ENCODE measurements at regions not wholly inside any gene's neighbourhood (a gene's known extent, or its start where the extent isn't known, plus 50 kb on each side); places are given as distances from the start of the nearest gene placed in this dataset.
"Not testable (repeated sequence)": the region's sequence is repeated elsewhere in the genome, so short reads cannot be mapped to it uniquely, and the experiment has no call there.

- no peaks in the 10 kb centered on the region for H3K4me1 Mint-ChIP-seq
Measured at GRCh38 chr14:40981247-40981646, 625.4 kb upstream of the LRFN5 start.

GRCh38 chr14:40960257-40960656 lies 646.4 kb upstream of the LRFN5 start:
- not testable (repeated sequence) for H3K4me3 Mint-ChIP-seq; DNase-seq; H3K36me3 Mint-ChIP-seq; H3K27me3 Mint-ChIP-seq; ATAC-seq (ENCODE audit: low read depth in 2 of 2); H3K4me1 Mint-ChIP-seq; H3K27ac Mint-ChIP-seq
- H3K9me3 Mint-ChIP-seq = peaks cover 2 to 20% (median 8%) of the 10 kb centered on the region in 7 donors

More at GRCh38 chr14:40981247-40981646, 625.4 kb upstream of the LRFN5 start:
- Mint-ChIP-seq H3K27me3 (no peaks in the 10 kb centered on the region), H3K36me3 (no peaks in the 10 kb centered on the region), H3K4me3 (no peak overlapping the region), H3K27ac (no peak overlapping the region), H3K9me3 (peaks cover 0 to 3% (median 0%) of the 10 kb centered on the region in 7 donors)
- no peak for ATAC-seq (ENCODE audit: low read depth in 2 of 2)
- DNase-seq = no peak

- Mint-ChIP-seq H3K27me3 (no peaks in the 10 kb centered on the region), H3K4me3 (no peak overlapping the region), H3K36me3 (no peaks in the 10 kb centered on the region), H3K9me3 (peaks cover 0 to 20% (median 7%) of the 10 kb centered on the region in 7 donors), H3K27ac (no peak overlapping the region), H3K4me1 (no peaks in the 10 kb centered on the region)
- no peak for DNase-seq
- no peak for ATAC-seq (ENCODE audit: low read depth in 2 of 2)
Measured at GRCh38 chr14:40955131-40955505, 651.6 kb upstream of the LRFN5 start.

GRCh38 chr14:40954448-40955130 lies 652.1 kb upstream of the LRFN5 start:
- H3K4me1 Mint-ChIP-seq; H3K27ac Mint-ChIP-seq; H3K27me3 Mint-ChIP-seq; H3K36me3 Mint-ChIP-seq; ATAC-seq (ENCODE audit: low read depth in 2 of 2); DNase-seq: not testable (repeated sequence)
- Mint-ChIP-seq H3K4me3 (peak overlapping the region in 3 of 8 donors; percentile 37 to 68 (median 41)), H3K9me3 (peaks cover 0 to 17% (median 6%) of the 10 kb centered on the region in 7 donors)

GRCh38 chr14:40944521-40944920 lies 662.2 kb upstream of the LRFN5 start:
- no peak overlapping the region for H3K27ac Mint-ChIP-seq
- no peaks in the 10 kb centered on the region for H3K27me3 Mint-ChIP-seq
- H3K36me3 Mint-ChIP-seq = no peaks in the 10 kb centered on the region
- H3K4me1 Mint-ChIP-seq = no peaks in the 10 kb centered on the region
- DNase-seq = no peak
- no peak for ATAC-seq (ENCODE audit: low read depth in 2 of 2)
- peaks cover 0 to 4% (median 0%) of the 10 kb centered on the region in 7 donors for H3K9me3 Mint-ChIP-seq
- no peak overlapping the region for H3K4me3 Mint-ChIP-seq

GRCh38 chr14:40936861-40937260 lies 669.8 kb upstream of the LRFN5 start:
- H3K36me3 Mint-ChIP-seq = no peaks in the 10 kb centered on the region
- H3K4me1 Mint-ChIP-seq = no peaks in the 10 kb centered on the region
- H3K9me3 Mint-ChIP-seq = peaks cover 0 to 3% (median 0%) of the 10 kb centered on the region in 7 donors
- ATAC-seq (ENCODE audit: low read depth in 2 of 2) (no peak), DNase-seq (no peak)
- H3K27ac Mint-ChIP-seq = no peak overlapping the region
- no peak overlapping the region for H3K4me3 Mint-ChIP-seq
- H3K27me3 Mint-ChIP-seq = no peaks in the 10 kb centered on the region

- H3K4me3 Mint-ChIP-seq = no peak overlapping the region
- no peaks in the 10 kb centered on the region for H3K36me3 Mint-ChIP-seq
- DNase-seq (no peak), ATAC-seq (ENCODE audit: low read depth in 2 of 2) (no peak)
- no peak overlapping the region for H3K27ac Mint-ChIP-seq
- no peaks in the 10 kb centered on the region for H3K27me3 Mint-ChIP-seq
- H3K4me1 Mint-ChIP-seq = no peaks in the 10 kb centered on the region
- no peaks in the 10 kb centered on the region for H3K9me3 Mint-ChIP-seq
Measured at GRCh38 chr14:40920380-40920779, 686.3 kb upstream of the LRFN5 start.

- Mint-ChIP-seq H3K27me3 (no peaks in the 10 kb centered on the region), H3K9me3 (peaks cover 0 to 2% (median 0%) of the 10 kb centered on the region in 7 donors), H3K27ac (no peak overlapping the region), H3K36me3 (no peaks in the 10 kb centered on the region), H3K4me3 (no peak overlapping the region), H3K4me1 (no peaks in the 10 kb centered on the region)
- DNase-seq (no peak), ATAC-seq (ENCODE audit: low read depth in 2 of 2) (no peak)
Measured at GRCh38 chr14:40911141-40911540, 695.5 kb upstream of the LRFN5 start.

- no peak overlapping the region for H3K4me3 Mint-ChIP-seq
- ATAC-seq (ENCODE audit: low read depth in 2 of 2) (no peak), DNase-seq (no peak)
- peak overlapping the region in 1 of 6 donors; percentile 33 for H3K27ac Mint-ChIP-seq
- no peaks in the 10 kb centered on the region for H3K4me1 Mint-ChIP-seq
- H3K36me3 Mint-ChIP-seq = no peaks in the 10 kb centered on the region
- peaks cover 0 to 2% (median 0%) of the 10 kb centered on the region in 7 donors for H3K9me3 Mint-ChIP-seq
- no peaks in the 10 kb centered on the region for H3K27me3 Mint-ChIP-seq
Measured at GRCh38 chr14:40909906-40910305, 696.8 kb upstream of the LRFN5 start.

GRCh38 chr14:40903709-40904108 lies 703.0 kb upstream of the LRFN5 start:
- Mint-ChIP-seq H3K9me3 (peaks cover 0 to 4% (median under 1%) of the 10 kb centered on the region in 7 donors), H3K4me1 (no peaks in the 10 kb centered on the region), H3K27ac (no peak overlapping the region), H3K36me3 (no peaks in the 10 kb centered on the region), H3K27me3 (no peaks in the 10 kb centered on the region), H3K4me3 (no peak overlapping the region)
- ATAC-seq (ENCODE audit: low read depth in 2 of 2) = no peak
- DNase-seq = no peak

- DNase-seq (no peak), ATAC-seq (ENCODE audit: low read depth in 2 of 2) (no peak)
- H3K4me1 Mint-ChIP-seq = no peaks in the 10 kb centered on the region
- peaks cover 0 to 6% (median 3%) of the 10 kb centered on the region in 7 donors for H3K9me3 Mint-ChIP-seq
- H3K4me3 Mint-ChIP-seq = no peak overlapping the region
- no peaks in the 10 kb centered on the region for H3K27me3 Mint-ChIP-seq
- no peak overlapping the region for H3K27ac Mint-ChIP-seq
- no peaks in the 10 kb centered on the region for H3K36me3 Mint-ChIP-seq
Measured at GRCh38 chr14:40899435-40899834, 707.2 kb upstream of the LRFN5 start.

- H3K4me3 Mint-ChIP-seq = no peak overlapping the region
Measured at GRCh38 chr14:40894846-40895245, 711.8 kb upstream of the LRFN5 start.

GRCh38 chr14:40889126-40889525 lies 717.5 kb upstream of the LRFN5 start:
- Mint-ChIP-seq H3K9me3 (peaks cover 0 to 3% (median 0%) of the 10 kb centered on the region in 7 donors), H3K36me3 (no peaks in the 10 kb centered on the region), H3K4me1 (no peaks in the 10 kb centered on the region), H3K27ac (no peak overlapping the region), H3K27me3 (no peaks in the 10 kb centered on the region), H3K4me3 (no peak overlapping the region)
- DNase-seq = no peak
- no peak for ATAC-seq (ENCODE audit: low read depth in 2 of 2)

More at GRCh38 chr14:40894846-40895245, 711.8 kb upstream of the LRFN5 start:
- no peak for ATAC-seq (ENCODE audit: low read depth in 2 of 2)
- H3K4me1 Mint-ChIP-seq = no peaks in the 10 kb centered on the region
- H3K9me3 Mint-ChIP-seq = peaks cover 0 to 6% (median 5%) of the 10 kb centered on the region in 7 donors
- no peaks in the 10 kb centered on the region for H3K27me3 Mint-ChIP-seq
- DNase-seq = no peak
- H3K36me3 Mint-ChIP-seq = no peaks in the 10 kb centered on the region
- H3K27ac Mint-ChIP-seq = no peak overlapping the region

- Mint-ChIP-seq H3K27ac (no peak overlapping the region), H3K9me3 (peaks cover 0 to 3% (median 0%) of the 10 kb centered on the region in 7 donors), H3K4me3 (no peak overlapping the region), H3K4me1 (no peaks in the 10 kb centered on the region), H3K36me3 (no peaks in the 10 kb centered on the region), H3K27me3 (no peaks in the 10 kb centered on the region)
- ATAC-seq (ENCODE audit: low read depth in 2 of 2) = no peak
- no peak for DNase-seq
Measured at GRCh38 chr14:40887912-40888311, 718.8 kb upstream of the LRFN5 start.
